Activated naive CD4-positive, alpha-beta T cell treated with anti-CD3 and anti-CD28 coated beads for 36 hours (primary cell): ENCODE measurements at regions not wholly inside any gene's neighbourhood (a gene's known extent, or its start where the extent isn't known, plus 50 kb on each side); places are given as distances from the start of the nearest gene placed in this dataset.
"Not testable (repeated sequence)": the region's sequence is repeated elsewhere in the genome, so short reads cannot be mapped to it uniquely, and the experiment has no call there.

Experiments used
- CTCF ChIA-PET: fragments of 350-600 bp; sonication (Branson Sonifier 250); formaldehyde crosslinking; loops from one replicate; lab custom pipeline; 2021; ENCODE audit warnings: antibody characterized with exemption; lab: Charles Lee
- DNase-seq: peaks from one replicate; pipeline ENCODE4 v3.0.0-alpha.2; 2020
- H3K27ac Mint-ChIP-seq: one replicate; pipeline ENCODE4 v1.8.0; 2021; ENCODE audit warnings: mild to moderate bottlenecking, mixed read lengths
- H3K27me3 Mint-ChIP-seq: one replicate; pipeline ENCODE4 v1.8.0; 2021; ENCODE audit warnings: low read depth, mixed read lengths
- H3K36me3 Mint-ChIP-seq: one replicate; pipeline ENCODE4 v1.8.0; 2021; ENCODE audit warnings: low read depth, mixed read lengths
- H3K4me1 Mint-ChIP-seq: one replicate; pipeline ENCODE4 v1.8.0; 2021; ENCODE audit warnings: low read depth, mixed read lengths
- H3K4me3 Mint-ChIP-seq: one replicate; pipeline ENCODE4 v1.8.0; 2021; ENCODE audit warnings: mild to moderate bottlenecking, moderate library complexity, mixed read lengths
- H3K9me3 Mint-ChIP-seq: one replicate; pipeline ENCODE4 v1.8.0; 2021; ENCODE audit warnings: mixed read lengths
- intact Hi-C: fragments of 100-400 bp; cut with micrococcal nuclease; formaldehyde crosslinking; loops from one replicate; pipeline ENCODE4 v1.15.1; 2023

DNA sequence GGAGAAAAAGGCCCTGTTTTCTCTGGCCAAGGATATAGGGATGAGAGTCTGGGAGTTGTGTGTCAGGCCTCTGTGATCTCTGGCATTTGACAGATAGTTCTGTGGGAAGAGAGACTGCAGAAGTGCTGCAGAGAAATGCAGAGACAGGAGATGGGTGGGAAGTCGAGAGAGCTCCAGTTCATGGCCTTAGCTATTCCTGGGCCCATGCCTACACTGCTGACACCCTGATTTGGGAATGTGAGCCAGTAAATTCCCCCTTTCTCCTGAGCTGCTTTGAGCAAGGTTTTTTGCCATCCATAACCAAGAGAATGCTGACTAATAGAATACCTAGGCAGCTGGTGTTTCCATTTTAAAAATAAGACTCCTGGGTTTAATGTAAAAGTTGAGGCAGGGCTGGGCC is 59.3 kb downstream of the EBLN2 start:
- Mint-ChIP-seq H3K9me3 (no peaks in the 10 kb centered on the region), H3K27ac (no peak overlapping the region), H3K4me3 (no peak overlapping the region), H3K27me3 (no peaks in the 10 kb centered on the region), H3K4me1 (peaks cover 6% of the 10 kb centered on the region), H3K36me3 (no peaks in the 10 kb centered on the region)
- CTCF ChIA-PET, result no interaction called here
- DNase-seq, result no peak
- intact Hi-C loops, result no loop called here

GRCh38 chr3:73121669-73122331 is 60.3 kb downstream of the EBLN2 start:
- Mint-ChIP-seq H3K4me1 (peaks cover 6% of the 10 kb centered on the region), H3K27ac (no peak overlapping the region), H3K27me3 (no peaks in the 10 kb centered on the region), H3K4me3 (no peak overlapping the region), H3K9me3 (no peaks in the 10 kb centered on the region), H3K36me3 (no peaks in the 10 kb centered on the region)
- intact Hi-C loops, result no loop called here
- no peak for DNase-seq
- CTCF ChIA-PET, result interaction anchor here (1.5 kb wide), 1 partner anchor 381 kb away, joined by 5 read pairs; no protein-coding TSS in a partner anchor

DNA sequence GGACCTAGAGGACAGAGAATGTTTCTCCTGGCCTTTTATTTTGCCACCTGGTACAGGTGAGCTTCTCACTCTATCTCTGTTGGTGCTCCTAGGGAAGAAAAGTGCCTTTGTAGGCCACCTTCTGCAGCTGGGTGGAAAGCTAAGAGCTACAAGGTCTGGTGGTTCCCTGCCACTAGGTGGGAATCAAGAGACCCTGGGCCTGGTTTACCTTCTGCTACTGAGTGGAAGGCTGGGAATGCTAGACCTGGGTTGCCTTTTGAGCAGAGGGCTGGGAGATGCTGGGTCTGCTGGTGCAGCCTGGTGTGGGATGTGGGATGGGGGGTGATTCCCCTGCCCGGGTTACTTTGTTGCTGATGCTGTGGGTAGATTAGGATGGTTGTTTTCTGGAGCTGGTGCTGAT is 72.6 kb downstream of the EBLN2 start:
- Mint-ChIP-seq H3K9me3 (peaks cover 14% of the 10 kb centered on the region), H3K4me3 (no peak overlapping the region), H3K4me1 (no peaks in the 10 kb centered on the region), H3K36me3 (no peaks in the 10 kb centered on the region), H3K27ac (no peak overlapping the region), H3K27me3 (peaks cover 11% of the 10 kb centered on the region)
- DNase-seq, result no peak
- CTCF ChIA-PET, result no interaction called here
- intact Hi-C loops, result no loop called here

DNA sequence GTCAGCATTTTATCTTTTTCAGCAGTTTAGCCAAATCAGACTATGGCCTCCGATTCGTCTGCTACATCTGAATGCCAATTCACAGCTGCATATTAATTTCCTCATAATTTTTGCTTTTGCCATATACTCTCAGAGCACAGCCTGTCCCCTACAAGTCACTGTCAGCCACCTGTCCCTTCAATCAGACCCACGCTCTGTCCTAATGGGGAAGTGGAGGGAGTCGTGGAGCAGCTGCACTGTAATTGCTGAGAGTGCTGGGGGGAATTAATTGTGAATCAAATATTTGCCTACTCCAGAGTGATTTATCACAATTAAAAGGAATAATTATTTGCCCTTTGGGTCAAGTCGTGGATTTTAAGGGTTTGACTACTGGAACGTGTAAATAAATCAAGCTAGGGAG is 75.5 kb downstream of the EBLN2 start:
- Mint-ChIP-seq H3K4me1 (no peaks in the 10 kb centered on the region), H3K4me3 (no peak overlapping the region), H3K27ac (no peak overlapping the region), H3K27me3 (peaks cover 6% of the 10 kb centered on the region), H3K9me3 (peaks cover 14% of the 10 kb centered on the region), H3K36me3 (no peaks in the 10 kb centered on the region)
- intact Hi-C loops, result no loop called here
- CTCF ChIA-PET, result no interaction called here
- DNase-seq, result no peak

- Mint-ChIP-seq H3K27ac (no peak overlapping the region), H3K36me3 (no peaks in the 10 kb centered on the region), H3K9me3 (peaks cover 14% of the 10 kb centered on the region), H3K27me3 (peaks cover 3% of the 10 kb centered on the region), H3K4me3 (no peak overlapping the region), H3K4me1 (no peaks in the 10 kb centered on the region)
- CTCF ChIA-PET, result no interaction called here
- intact Hi-C loops, result no loop called here
- no peak for DNase-seq
These were observed 76.4 kb downstream of the EBLN2 start for GRCh38 chr3:73137736-73138403.

GRCh38 chr3:73140772-73141442 is 79.4 kb downstream of the EBLN2 start:
- no peak for DNase-seq
- Mint-ChIP-seq H3K4me1 (no peaks in the 10 kb centered on the region), H3K27ac (no peak overlapping the region), H3K27me3 (no peaks in the 10 kb centered on the region), H3K9me3 (no peaks in the 10 kb centered on the region), H3K4me3 (no peak overlapping the region), H3K36me3 (no peaks in the 10 kb centered on the region)
- CTCF ChIA-PET, result interaction anchor here (0.8 kb wide), 1 partner anchor 362 kb away, joined by 3 read pairs; no protein-coding TSS in a partner anchor
- intact Hi-C loops, result no loop called here

DNA sequence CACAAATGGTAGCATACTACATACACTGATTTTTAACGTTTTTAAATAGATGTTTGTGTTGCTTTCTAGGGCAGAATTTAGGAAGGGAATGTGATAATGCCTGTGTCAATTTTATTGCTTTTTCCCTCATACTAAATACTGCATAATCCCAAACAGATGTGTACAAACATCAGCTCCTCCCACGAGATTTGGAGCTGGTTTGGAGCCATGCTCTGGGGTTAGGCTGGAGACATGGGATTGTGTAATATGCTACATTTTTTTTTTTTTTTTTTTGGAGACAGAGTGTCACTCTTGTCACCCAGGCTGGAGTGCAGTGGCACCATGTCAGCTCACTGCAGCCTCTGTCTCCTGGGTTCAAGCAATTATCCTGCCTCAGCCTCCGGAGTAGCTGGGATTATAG is 80.1 kb downstream of the EBLN2 start:
- H3K4me3 Mint-ChIP-seq, result no peak overlapping the region
- no peak for DNase-seq
- no peak overlapping the region for H3K27ac Mint-ChIP-seq
- no peaks in the 10 kb centered on the region for H3K36me3 Mint-ChIP-seq
- CTCF ChIA-PET, result no interaction called here
- no peaks in the 10 kb centered on the region for H3K9me3 Mint-ChIP-seq
- H3K4me1 Mint-ChIP-seq, result no peaks in the 10 kb centered on the region
- no peaks in the 10 kb centered on the region for H3K27me3 Mint-ChIP-seq
- intact Hi-C loops, result no loop called here

DNA sequence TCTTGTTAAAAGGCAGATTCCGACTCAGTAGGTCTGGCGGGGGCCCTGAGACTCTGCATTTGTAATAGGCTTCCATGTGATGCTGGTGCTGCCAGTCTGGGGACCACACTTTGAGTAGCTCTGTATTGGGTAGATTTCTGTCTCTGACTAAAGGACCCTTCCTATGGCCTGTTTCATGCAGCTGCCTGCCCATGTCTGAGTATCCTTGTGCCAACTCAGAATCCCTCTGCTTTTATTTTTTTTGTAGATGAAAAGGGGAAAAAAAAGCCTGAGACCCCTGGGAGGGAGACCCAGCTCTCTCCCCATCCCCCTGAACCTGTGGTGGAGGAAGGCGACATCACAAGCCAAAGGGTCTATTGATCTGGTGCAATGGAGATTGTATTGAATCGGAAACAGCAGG is 81.9 kb downstream of the EBLN2 start:
- DNase-seq, result no peak
- H3K4me3 Mint-ChIP-seq, result no peak overlapping the region
- no peaks in the 10 kb centered on the region for H3K36me3 Mint-ChIP-seq
- H3K27me3 Mint-ChIP-seq, result no peaks in the 10 kb centered on the region
- H3K27ac Mint-ChIP-seq, result no peak overlapping the region
- CTCF ChIA-PET, result no interaction called here
- H3K9me3 Mint-ChIP-seq, result no peaks in the 10 kb centered on the region
- intact Hi-C loops, result no loop called here
- H3K4me1 Mint-ChIP-seq, result no peaks in the 10 kb centered on the region

DNA sequence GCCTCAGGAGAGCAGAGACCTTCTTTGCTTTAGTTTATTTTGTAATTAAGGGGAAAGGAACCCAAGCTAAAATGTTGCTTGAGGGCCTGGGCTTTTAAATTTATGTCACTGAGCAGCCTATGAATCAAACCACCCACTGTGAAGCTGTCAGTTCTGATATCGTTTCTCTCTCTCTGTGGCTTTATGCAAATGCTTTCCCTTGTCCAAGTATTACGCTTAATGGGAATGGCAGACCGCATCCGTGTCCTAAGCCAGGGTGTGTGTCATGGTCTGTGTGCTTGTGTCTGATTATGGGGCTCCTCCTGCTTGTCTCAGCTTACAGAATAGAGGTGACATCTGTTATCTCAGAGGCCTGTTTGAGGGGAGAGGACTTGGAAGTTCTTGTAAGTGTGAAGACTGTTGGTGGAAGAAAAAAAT is 82.4 kb downstream of the EBLN2 start:
- no peaks in the 10 kb centered on the region for H3K36me3 Mint-ChIP-seq
- H3K27me3 Mint-ChIP-seq, result no peaks in the 10 kb centered on the region
- no peaks in the 10 kb centered on the region for H3K9me3 Mint-ChIP-seq
- DNase-seq, result no peak
- H3K4me3 Mint-ChIP-seq, result no peak overlapping the region
- no peak overlapping the region for H3K27ac Mint-ChIP-seq
- CTCF ChIA-PET, result no interaction called here
- intact Hi-C loops, result no loop called here
- H3K4me1 Mint-ChIP-seq, result no peaks in the 10 kb centered on the region

GRCh38 chr3:73144276-73144675 is 82.8 kb downstream of the EBLN2 start:
- intact Hi-C loops, result no loop called here
- no peaks in the 10 kb centered on the region for H3K36me3 Mint-ChIP-seq
- CTCF ChIA-PET, result interaction anchor here (1.0 kb wide), 1 partner anchor 9 kb away, joined by 3 read pairs; no protein-coding TSS in a partner anchor

DNA sequence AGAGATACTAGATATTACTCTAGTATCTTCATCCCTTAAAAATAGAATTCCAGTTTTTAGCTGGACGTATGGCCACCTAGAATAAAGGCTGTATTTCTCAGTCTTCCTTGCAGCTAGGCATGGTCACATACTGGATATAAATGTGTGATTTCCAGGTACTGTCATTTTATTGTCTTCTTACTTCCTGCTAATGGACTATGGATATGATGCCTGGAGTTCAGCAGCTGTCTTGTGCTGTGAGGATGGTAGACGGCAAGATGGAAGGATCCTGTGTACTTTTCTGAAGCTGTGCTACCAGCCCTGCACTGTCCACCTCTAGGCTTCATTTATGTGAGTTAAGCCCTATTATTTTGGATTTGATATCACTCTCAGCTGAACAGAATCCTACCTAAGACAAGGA is 83.4 kb downstream of the EBLN2 start:
- no peaks in the 10 kb centered on the region for H3K9me3 Mint-ChIP-seq
- H3K27me3 Mint-ChIP-seq, result peaks cover 3% of the 10 kb centered on the region
- intact Hi-C loops, result no loop called here
- H3K27ac Mint-ChIP-seq, result no peak overlapping the region
- H3K4me3 Mint-ChIP-seq, result no peak overlapping the region
- H3K4me1 Mint-ChIP-seq, result no peaks in the 10 kb centered on the region
- CTCF ChIA-PET, result interaction anchor here (1.0 kb wide), 1 partner anchor 8 kb away, joined by 3 read pairs; no protein-coding TSS in a partner anchor
- DNase-seq, result no peak
- no peaks in the 10 kb centered on the region for H3K36me3 Mint-ChIP-seq

More at GRCh38 chr3:73144276-73144675, 82.8 kb downstream of the EBLN2 start:
- H3K9me3 Mint-ChIP-seq, result no peaks in the 10 kb centered on the region
- no peak overlapping the region for H3K27ac Mint-ChIP-seq
- no peak overlapping the region for H3K4me3 Mint-ChIP-seq
- peaks cover 2% of the 10 kb centered on the region for H3K27me3 Mint-ChIP-seq
- no peaks in the 10 kb centered on the region for H3K4me1 Mint-ChIP-seq
- DNase-seq, result no peak

GRCh38 chr3:73147479-73147878 is 86.0 kb downstream of the EBLN2 start:
- CTCF ChIA-PET, H3K27me3 Mint-ChIP-seq, H3K27ac Mint-ChIP-seq, DNase-seq, H3K4me3 Mint-ChIP-seq, intact Hi-C loops, H3K36me3 Mint-ChIP-seq, H3K4me1 Mint-ChIP-seq, H3K9me3 Mint-ChIP-seq: not testable (repeated sequence)
